K562 (cell line): ENCODE measurements at regions not wholly inside any gene's neighbourhood (a gene's known extent, or its start where the extent isn't known, plus 50 kb on each side); places are given as distances from the start of the nearest gene placed in this dataset.

Experiments used
- ATAC-seq: fragments of 200-7000 bp; cut with Tn5 transposase; 3 replicates; pipeline ENCODE4 v1.9.1; 2020; ENCODE audit warnings: moderate library complexity
- BruUV-seq: library from RNA; stranded (reverse); fragments of 400-500 nt; replicated peaks from 2 replicates; lab custom pipeline; 2021; lab: Mats Ljungman, UMichigan
- CTCF ChIA-PET: fragments of 300-600 bp; formaldehyde crosslinking; extraction: SDS; loops from one replicate; lab custom pipeline; 2021; ENCODE audit warnings: low intra/inter-chr PET ratio; lab: Yijun Ruan, JAX
- POLR2A ChIA-PET: fragments of 300-600, 350-650 bp; sonication (Branson Sonifier 250); formaldehyde crosslinking; extraction: SDS; loops from one replicate; lab custom pipeline; 2021; ENCODE audit warnings: antibody characterized with exemption, inconsistent platforms; lab: Yijun Ruan, JAX
- DNase-seq, 4 experiments: peaks; one replicate each; pipeline versions ENCODE4 v3.0.0 to v3.0.0-alpha.2; 2011 to 2018; ENCODE audit warnings: low spot score in 3 of 4, mixed read lengths in 3 of 4; ENCODE audit errors: extremely low read depth in 1 of 4
- FAIRE-seq: peaks from 2 replicates; lab custom pipeline; 2011; peaks lifted over from hg19 to GRCh38; lab: Jason Lieb, UNC
- H2AFZ ChIP-seq: 2 replicates; pipeline ENCODE4 v1.6.0; 2011; ENCODE audit warnings: low read depth, low read length, control low read depth, inconsistent platforms
- H3K27ac ChIP-seq: fragments of 200-600 bp; 3 replicates; pipeline ENCODE4 v1.8.0; 2011; ENCODE audit warnings: low read depth, mild to moderate bottlenecking, control low read depth, inconsistent platforms, low read length, moderate library complexity, mixed read lengths; ENCODE audit errors: extremely low read depth
- H3K27me3 ChIP-seq, 2 experiments: fragments of 300-600 bp in 1 of 2; 2 replicates in 1 of 2; 3 replicates in 1 of 2; pipeline versions ENCODE4 v1.6.0 to v1.8.0; 2011; ENCODE audit warnings: inconsistent platforms in 2 of 2, low read length in 2 of 2, mild to moderate bottlenecking in 1 of 2, mixed read lengths in 1 of 2, moderate library complexity in 1 of 2; ENCODE audit not compliant: control insufficient read depth in 2 of 2, insufficient read depth in 2 of 2
- H3K36me3 ChIP-seq: fragments of 300-600 bp; 3 replicates; pipeline ENCODE4 v1.8.0; 2011; ENCODE audit warnings: mild to moderate bottlenecking, low read length, inconsistent platforms; ENCODE audit not compliant: control insufficient read depth, insufficient read depth
- H3K4me1 ChIP-seq, 2 experiments: fragments of 200-600 bp in 1 of 2; replicated peaks in 1 of 2; 2 replicates in 1 of 2; 3 replicates in 1 of 2; pipeline versions ENCODE4 v1.5.1 to v1.8.0; 2011; ENCODE audit warnings: inconsistent platforms in 2 of 2, low read length in 2 of 2, mild to moderate bottlenecking in 1 of 2, mixed read lengths in 1 of 2, moderate library complexity in 1 of 2; ENCODE audit not compliant: control insufficient read depth in 2 of 2, insufficient read depth in 2 of 2
- H3K4me2 ChIP-seq: 2 replicates; pipeline ENCODE4 v1.6.1; 2011; ENCODE audit warnings: low read length, control low read depth, inconsistent platforms, mixed read lengths; ENCODE audit not compliant: insufficient read depth
- H3K4me3 ChIP-seq: fragments of 200-600 bp; sonication (generic), shearing (Covaris generic); 2 replicates; pipeline ENCODE4 v1.5.1; 2016; ENCODE audit warnings: control low read depth, inconsistent platforms
- H3K79me2 ChIP-seq: fragments of 200-600 bp; 3 replicates; pipeline ENCODE4 v1.8.0; 2011; ENCODE audit warnings: low read length, inconsistent platforms; ENCODE audit not compliant: control insufficient read depth, insufficient read depth
- H3K9ac ChIP-seq, 2 experiments: 2 replicates each; pipeline versions ENCODE4 v1.6.0 to v1.6.1; 2011; ENCODE audit warnings: low read depth in 2 of 2, low read length in 2 of 2, control low read depth in 1 of 2, inconsistent platforms in 1 of 2, mild to moderate bottlenecking in 1 of 2, mixed read lengths in 1 of 2; ENCODE audit not compliant: insufficient read depth in 1 of 2
- H3K9me1 ChIP-seq: one replicate; pipeline ENCODE4 v1.6.0; 2011; ENCODE audit warnings: inconsistent platforms, mild to moderate bottlenecking, low read length, moderate library complexity; ENCODE audit not compliant: control insufficient read depth, insufficient read depth
- H3K9me3 ChIP-seq: replicated peaks from 2 replicates; pipeline ENCODE4 v1.5.1; 2011; ENCODE audit warnings: low read depth, low read length, inconsistent platforms; ENCODE audit not compliant: control insufficient read depth, insufficient read depth
- H4K20me1 ChIP-seq: replicated peaks from 2 replicates; pipeline ENCODE4 v1.6.1; 2011; ENCODE audit warnings: low read length, inconsistent platforms, mixed read lengths; ENCODE audit not compliant: control insufficient read depth, insufficient read depth
- CEBPG ChIP-seq, 3 experiments: fragments of 200-800 bp in 1 of 3; sonication (Bioruptor generic) in 1 of 3; sonication (generic) in 1 of 3; formaldehyde crosslinking in 1 of 3; IDR thresholded peaks in 2 of 3; conservative IDR thresholded peaks in 1 of 3; 2 replicates each; pipeline versions ENCODE4 v1.6.1 to v1.8.0; 2016 to 2022; ENCODE audit warnings: missing compliant biosample characterization in 2 of 3, missing genetic modification characterization in 2 of 3, mild to moderate bottlenecking in 1 of 3, missing genetic modification reagents in 1 of 3
- ELF4 ChIP-seq: fragments of 450-650 bp; formaldehyde crosslinking; IDR thresholded peaks from 2 replicates; pipeline ENCODE4 v1.4.0; 2022; ENCODE audit warnings: missing genetic modification characterization
- RFX5 ChIP-seq: IDR thresholded peaks from 2 replicates; pipeline ENCODE4 v1.6.1; 2011; ENCODE audit warnings: low read depth, mild to moderate bottlenecking, improper control_type of control experiment, low read length
- SNRNP70 ChIP-seq: fragments of 200-400 bp; formaldehyde crosslinking; optimal IDR thresholded peaks from 2 replicates; pipeline ENCODE3; 2017; ENCODE audit warnings: low read depth, low read length
- ZNF41 ChIP-seq: fragments of 250-450 bp; sonication (Bioruptor Pico); conservative IDR thresholded peaks from 2 replicates; pipeline ENCODE4 v1.4.0; 2020; ENCODE audit warnings: mild to moderate bottlenecking
- ZNF445 ChIP-seq: fragments of 250-450 bp; sonication (Bioruptor Pico); IDR thresholded peaks from 2 replicates; pipeline ENCODE4 v1.4.0; 2020; ENCODE audit warnings: low read depth, mild to moderate bottlenecking, moderate library complexity
- ZNF780A ChIP-seq: fragments of 250-450 bp; sonication (Bioruptor Pico); IDR thresholded peaks from 2 replicates; pipeline ENCODE4 v1.5.0; 2021; ENCODE audit warnings: mild to moderate bottlenecking
- in situ Hi-C: fragments of 300-500 bp; cut with MboI; formaldehyde crosslinking; loops from 4 replicates; pipeline ENCODE4 v1.15.0; 2018; ENCODE audit warnings: inconsistent platforms, mixed read lengths
- intact Hi-C: fragments of 100-400 bp; cut with micrococcal nuclease; formaldehyde crosslinking; loops from 2 replicates; pipeline ENCODE4 v1.14.2; 2022
- TF ChIP-seq, protein P1 (sequence below): fragments of 450-650 bp; IDR thresholded peaks from one replicate; pipeline ENCODE4 v1.6.1; 2018; ENCODE audit warnings: mild to moderate bottlenecking, moderate library complexity; ENCODE audit not compliant: partially characterized antibody
- TF ChIP-seq, protein P2 (sequence below): sonication (generic); formaldehyde crosslinking; IDR thresholded peaks from 2 replicates; pipeline ENCODE4 v1.8.0; 2022; ENCODE audit warnings: missing genetic modification reagents, mild to moderate bottlenecking, moderate library complexity, borderline replicate concordance
- TF ChIP-seq, protein P3 (sequence below): IDR thresholded peaks from 2 replicates; pipeline ENCODE4 v1.6.1; 2016; ENCODE audit warnings: missing genetic modification characterization, missing compliant biosample characterization

DNA sequence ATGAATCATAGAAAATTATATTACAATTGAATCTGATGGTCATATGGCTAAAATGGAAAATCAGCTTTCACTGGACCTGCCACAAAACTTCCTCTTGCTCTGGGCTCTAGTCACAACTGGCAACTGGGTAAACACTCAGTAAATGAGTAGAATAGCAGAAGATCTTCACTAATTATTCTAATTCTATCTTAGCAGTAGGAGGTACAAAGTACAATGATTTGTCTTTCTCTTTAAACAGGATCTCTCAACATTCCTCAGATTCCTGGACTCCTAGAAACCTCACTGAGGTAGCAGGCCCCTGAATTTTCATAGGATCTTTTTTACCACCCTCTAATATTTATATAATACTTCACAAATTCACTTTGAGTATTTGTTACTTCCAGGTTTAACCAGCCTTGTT lies 239.9 kb upstream of the SMARCA2 start:
- no peak for FAIRE-seq
- intact Hi-C loops: no loop called here
- H4K20me1 ChIP-seq: no peaks in the 10 kb centered on the region
- no peaks in the 10 kb centered on the region for H3K79me2 ChIP-seq
- TF ChIP-seq, protein P1, sequence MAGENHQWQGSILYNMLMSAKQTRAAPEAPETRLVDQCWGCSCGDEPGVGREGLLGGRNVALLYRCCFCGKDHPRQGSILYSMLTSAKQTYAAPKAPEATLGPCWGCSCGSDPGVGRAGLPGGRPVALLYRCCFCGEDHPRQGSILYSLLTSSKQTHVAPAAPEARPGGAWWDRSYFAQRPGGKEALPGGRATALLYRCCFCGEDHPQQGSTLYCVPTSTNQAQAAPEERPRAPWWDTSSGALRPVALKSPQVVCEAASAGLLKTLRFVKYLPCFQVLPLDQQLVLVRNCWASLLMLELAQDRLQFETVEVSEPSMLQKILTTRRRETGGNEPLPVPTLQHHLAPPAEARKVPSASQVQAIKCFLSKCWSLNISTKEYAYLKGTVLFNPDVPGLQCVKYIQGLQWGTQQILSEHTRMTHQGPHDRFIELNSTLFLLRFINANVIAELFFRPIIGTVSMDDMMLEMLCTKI: no peak
- TF ChIP-seq SNRNP70 (no peak), RFX5 (no peak), CEBPG (CRISPR knock-in tag; IDR thresholded peaks at IDR 0.05) (no peak), CEBPG (tag; conservative IDR thresholded peaks at IDR 0.05 in 1 of 2, IDR thresholded peaks at IDR 0.05 in 1 of 2) (no peak), ELF4 (CRISPR knock-in tag) (no peak), ZNF41 (CRISPR knock-in tag) (no peak), ZNF780A (CRISPR knock-in tag) (no peak), ZNF445 (no peak)
- TF ChIP-seq, protein P2, sequence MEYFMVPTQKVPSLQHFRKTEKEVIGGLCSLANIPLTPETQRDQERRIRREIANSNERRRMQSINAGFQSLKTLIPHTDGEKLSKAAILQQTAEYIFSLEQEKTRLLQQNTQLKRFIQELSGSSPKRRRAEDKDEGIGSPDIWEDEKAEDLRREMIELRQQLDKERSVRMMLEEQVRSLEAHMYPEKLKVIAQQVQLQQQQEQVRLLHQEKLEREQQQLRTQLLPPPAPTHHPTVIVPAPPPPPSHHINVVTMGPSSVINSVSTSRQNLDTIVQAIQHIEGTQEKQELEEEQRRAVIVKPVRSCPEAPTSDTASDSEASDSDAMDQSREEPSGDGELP (CRISPR knock-in tag): no peak
- TF ChIP-seq, protein P3, sequence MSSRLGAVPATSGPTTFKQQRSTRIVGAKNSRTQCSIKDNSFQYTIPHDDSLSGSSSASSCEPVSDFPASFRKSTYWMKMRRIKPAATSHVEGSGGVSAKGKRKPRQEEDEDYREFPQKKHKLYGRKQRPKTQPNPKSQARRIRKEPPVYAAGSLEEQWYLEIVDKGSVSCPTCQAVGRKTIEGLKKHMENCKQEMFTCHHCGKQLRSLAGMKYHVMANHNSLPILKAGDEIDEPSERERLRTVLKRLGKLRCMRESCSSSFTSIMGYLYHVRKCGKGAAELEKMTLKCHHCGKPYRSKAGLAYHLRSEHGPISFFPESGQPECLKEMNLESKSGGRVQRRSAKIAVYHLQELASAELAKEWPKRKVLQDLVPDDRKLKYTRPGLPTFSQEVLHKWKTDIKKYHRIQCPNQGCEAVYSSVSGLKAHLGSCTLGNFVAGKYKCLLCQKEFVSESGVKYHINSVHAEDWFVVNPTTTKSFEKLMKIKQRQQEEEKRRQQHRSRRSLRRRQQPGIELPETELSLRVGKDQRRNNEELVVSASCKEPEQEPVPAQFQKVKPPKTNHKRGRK: no peak
- TF ChIP-seq, all 486 proteins: peak for 0
- H3K36me3 ChIP-seq: no peaks in the 10 kb centered on the region
- H3K27me3 ChIP-seq: no peaks in the 10 kb centered on the region
- DNase-seq: no peak
- no peaks in the 10 kb centered on the region for H3K9me1 ChIP-seq
- H3K27ac ChIP-seq: no peak overlapping the region
- no peaks in the 10 kb centered on the region for H3K4me1 ChIP-seq
- no peak overlapping the region for H3K4me3 ChIP-seq
- POLR2A ChIA-PET: no interaction called here
- no peak overlapping the region for H3K4me2 ChIP-seq
- ATAC-seq: no peak
- no TSS peak for BruUV-seq
- CTCF ChIA-PET: no interaction called here
- no peaks in the 10 kb centered on the region for H3K9me3 ChIP-seq
- in situ Hi-C loops: no loop called here
- no peak overlapping the region for H2AFZ ChIP-seq
- H3K9ac ChIP-seq: no peak overlapping the region
